GM12878 (cell line): ENCODE measurements at regions not wholly inside any gene's neighbourhood (a gene's known extent, or its start where the extent isn't known, plus 50 kb on each side); places are given as distances from the start of the nearest gene placed in this dataset.

Experiments
- ATAC-seq: fragments of 200-7000 bp; cut with Tn5 transposase; 3 replicates; pipeline ENCODE4 v1.9.1; 2020; ENCODE audit warnings: mild to moderate bottlenecking, moderate library complexity
- BruUV-seq: library from RNA; stranded (reverse); fragments of 400-500 nt; replicated peaks from 2 replicates; lab custom pipeline; 2021; lab: Mats Ljungman, UMichigan
- CTCF ChIA-PET: fragments of 300-600 bp; sonication (Branson Sonifier 250); formaldehyde crosslinking; extraction: SDS; loops from one replicate; lab custom pipeline; 2021; ENCODE audit warnings: inconsistent platforms; lab: Yijun Ruan, JAX
- POLR2A ChIA-PET: fragments of 350-600 bp; formaldehyde crosslinking; extraction: SDS; loops from one replicate; lab custom pipeline; 2021; ENCODE audit warnings: inconsistent platforms; lab: Charles Lee
- RAD21 ChIA-PET: fragments of 300-600 bp; sonication (Branson Sonifier 250); formaldehyde crosslinking; loops from one replicate; lab custom pipeline; 2023; ENCODE audit warnings: antibody characterized with exemption; ENCODE audit not compliant: unreplicated experiment; lab: Charles Lee
- SMC1A ChIA-PET: fragments of 300-600 bp; sonication (Branson Sonifier 250); formaldehyde crosslinking; loops from one replicate; lab custom pipeline; 2023; ENCODE audit not compliant: unreplicated experiment, uncharacterized antibody; lab: Charles Lee
- DNase-seq: peaks from one replicate; pipeline ENCODE4 v3.0.0-alpha.2; 2011; ENCODE audit warnings: low read depth, low spot score
- FAIRE-seq: peaks from 3 replicates; lab custom pipeline; 2011; peaks lifted over from hg19 to GRCh38; lab: Jason Lieb, UNC
- H2AFZ ChIP-seq: 2 replicates; pipeline ENCODE4 v1.6.0; 2011; ENCODE audit warnings: low read depth, low read length, control low read depth; ENCODE audit not compliant: control insufficient read depth
- H3K27ac ChIP-seq: 2 replicates; pipeline ENCODE4 v1.5.1; 2011; ENCODE audit warnings: control low read depth; ENCODE audit not compliant: control insufficient read depth, insufficient read depth
- H3K27me3 ChIP-seq, 2 experiments: replicated peaks in 1 of 2; 2 replicates each; pipeline versions ENCODE4 v1.6.0 to v1.6.1; 2011; ENCODE audit warnings: low read length in 1 of 2; ENCODE audit not compliant: control insufficient read depth in 2 of 2, insufficient read depth in 2 of 2
- H3K36me3 ChIP-seq, 2 experiments: 2 replicates each; pipeline ENCODE4 v1.5.1; 2011; ENCODE audit warnings: low read length in 1 of 2; ENCODE audit not compliant: control insufficient read depth in 2 of 2, insufficient read depth in 2 of 2
- H3K4me1 ChIP-seq: 2 replicates; pipeline ENCODE4 v1.6.1; 2011; ENCODE audit warnings: mild to moderate bottlenecking, low read length, moderate library complexity, mixed read lengths; ENCODE audit not compliant: control insufficient read depth, insufficient read depth
- H3K4me2 ChIP-seq: 2 replicates; pipeline ENCODE4 v1.6.0; 2011; ENCODE audit warnings: control low read depth; ENCODE audit not compliant: control insufficient read depth, insufficient read depth
- H3K4me3 ChIP-seq: fragments of 200-600 bp; sonication (generic); 2 replicates; pipeline ENCODE4 v1.5.1; 2016
- H3K79me2 ChIP-seq: 2 replicates; pipeline ENCODE4 v1.6.0; 2011; ENCODE audit warnings: low read length; ENCODE audit not compliant: control insufficient read depth, insufficient read depth
- H3K9ac ChIP-seq: 2 replicates; pipeline ENCODE4 v1.8.0; 2011; ENCODE audit warnings: low read length, control low read depth, mixed read lengths; ENCODE audit not compliant: control insufficient read depth, insufficient read depth
- H3K9me3 ChIP-seq: replicated peaks from 3 replicates; pipeline ENCODE4 v1.5.1; 2011; ENCODE audit warnings: mild to moderate bottlenecking, low read length; ENCODE audit not compliant: control insufficient read depth, insufficient read depth
- H4K20me1 ChIP-seq: 2 replicates; pipeline ENCODE4 v1.6.0; 2011; ENCODE audit not compliant: control insufficient read depth, insufficient read depth
- ATF2 ChIP-seq: IDR thresholded peaks from 2 replicates; pipeline ENCODE4 v1.6.1; 2012; ENCODE audit warnings: low read length, inconsistent platforms
- ATF3 ChIP-seq: IDR thresholded peaks from 2 replicates; pipeline ENCODE4 v1.6.1; 2011; ENCODE audit warnings: low read depth, mild to moderate bottlenecking, low read length, moderate library complexity, borderline replicate concordance; ENCODE audit errors: extremely low read depth
- ATF7 ChIP-seq: fragments of 450-650 bp; IDR thresholded peaks from 2 replicates; pipeline ENCODE4 v1.6.1; 2016; ENCODE audit warnings: low read depth, mild to moderate bottlenecking
- SMAD1 ChIP-seq: fragments of 450-650 bp; IDR thresholded peaks from 2 replicates; pipeline ENCODE4 v1.6.1; 2018; ENCODE audit warnings: mild to moderate bottlenecking, low read depth; ENCODE audit not compliant: partially characterized antibody
- SP1 ChIP-seq: IDR thresholded peaks from one replicate; pipeline ENCODE4 v1.6.1; 2011; ENCODE audit warnings: low read depth, low read length
- TCF7 ChIP-seq: IDR thresholded peaks from 2 replicates; pipeline ENCODE4 v1.6.1; 2014; ENCODE audit warnings: antibody characterized with exemption, borderline replicate concordance
- in situ Hi-C: fragments of 300-500 bp; cut with MboI; formaldehyde crosslinking; loops from 9 replicates; pipeline ENCODE4 v1.14.3; 2018; ENCODE audit warnings: mixed read lengths
- intact Hi-C: fragments of 100-400 bp; cut with micrococcal nuclease; formaldehyde crosslinking; loops from one replicate; pipeline ENCODE4 v1.14.2; 2022; ENCODE audit not compliant: unreplicated experiment
- TF ChIP-seq, protein P1 (sequence below): fragments of 450-650 bp; IDR thresholded peaks from 2 replicates; pipeline ENCODE4 v1.6.1; 2016; ENCODE audit warnings: mild to moderate bottlenecking, moderate library complexity, borderline replicate concordance

GRCh38 chr20:7415427-7415826 lies 524.8 kb downstream of the HAO1 start:
- Histone ChIP-seq H3K36me3 (no peaks in the 10 kb centered on the region), H4K20me1 (no peaks in the 10 kb centered on the region), H3K79me2 (no peaks in the 10 kb centered on the region), H3K27ac (no peak overlapping the region), H2AFZ (no peak overlapping the region), H3K4me3 (no peak overlapping the region), H3K4me2 (no peak overlapping the region), H3K9ac (no peak overlapping the region), H3K9me3 (no peaks in the 10 kb centered on the region), H3K27me3 (no peaks in the 10 kb centered on the region), H3K4me1 (no peaks in the 10 kb centered on the region)
- RAD21 ChIA-PET = no interaction called here
- BruUV-seq = no TSS peak
- no peak for DNase-seq
- no peak for TF ChIP-seq ATF2
- TF ChIP-seq TCF7 = no peak
- TF ChIP-seq, protein P1, sequence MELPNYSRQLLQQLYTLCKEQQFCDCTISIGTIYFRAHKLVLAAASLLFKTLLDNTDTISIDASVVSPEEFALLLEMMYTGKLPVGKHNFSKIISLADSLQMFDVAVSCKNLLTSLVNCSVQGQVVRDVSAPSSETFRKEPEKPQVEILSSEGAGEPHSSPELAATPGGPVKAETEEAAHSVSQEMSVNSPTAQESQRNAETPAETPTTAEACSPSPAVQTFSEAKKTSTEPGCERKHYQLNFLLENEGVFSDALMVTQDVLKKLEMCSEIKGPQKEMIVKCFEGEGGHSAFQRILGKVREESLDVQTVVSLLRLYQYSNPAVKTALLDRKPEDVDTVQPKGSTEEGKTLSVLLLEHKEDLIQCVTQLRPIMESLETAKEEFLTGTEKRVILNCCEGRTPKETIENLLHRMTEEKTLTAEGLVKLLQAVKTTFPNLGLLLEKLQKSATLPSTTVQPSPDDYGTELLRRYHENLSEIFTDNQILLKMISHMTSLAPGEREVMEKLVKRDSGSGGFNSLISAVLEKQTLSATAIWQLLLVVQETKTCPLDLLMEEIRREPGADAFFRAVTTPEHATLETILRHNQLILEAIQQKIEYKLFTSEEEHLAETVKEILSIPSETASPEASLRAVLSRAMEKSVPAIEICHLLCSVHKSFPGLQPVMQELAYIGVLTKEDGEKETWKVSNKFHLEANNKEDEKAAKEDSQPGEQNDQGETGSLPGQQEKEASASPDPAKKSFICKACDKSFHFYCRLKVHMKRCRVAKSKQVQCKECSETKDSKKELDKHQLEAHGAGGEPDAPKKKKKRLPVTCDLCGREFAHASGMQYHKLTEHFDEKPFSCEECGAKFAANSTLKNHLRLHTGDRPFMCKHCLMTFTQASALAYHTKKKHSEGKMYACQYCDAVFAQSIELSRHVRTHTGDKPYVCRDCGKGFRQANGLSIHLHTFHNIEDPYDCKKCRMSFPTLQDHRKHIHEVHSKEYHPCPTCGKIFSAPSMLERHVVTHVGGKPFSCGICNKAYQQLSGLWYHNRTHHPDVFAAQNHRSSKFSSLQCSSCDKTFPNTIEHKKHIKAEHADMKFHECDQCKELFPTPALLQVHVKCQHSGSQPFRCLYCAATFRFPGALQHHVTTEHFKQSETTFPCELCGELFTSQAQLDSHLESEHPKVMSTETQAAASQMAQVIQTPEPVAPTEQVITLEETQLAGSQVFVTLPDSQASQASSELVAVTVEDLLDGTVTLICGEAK = no peak
- TF ChIP-seq ATF3 = no peak
- TF ChIP-seq ATF7 = no peak
- no peak for TF ChIP-seq SMAD1
- TF ChIP-seq SP1 = no peak
- SMC1A ChIA-PET = no interaction called here
- POLR2A ChIA-PET = no interaction called here
- no peak for ATAC-seq
- intact Hi-C loops = no loop called here
- in situ Hi-C loops = no loop called here
- FAIRE-seq = no peak
- CTCF ChIA-PET = no interaction called here
